ENCODE measurements at regions not wholly inside any gene's neighbourhood (a gene's known extent, or its start where the extent isn't known, plus 50 kb on each side); places are given as distances from the start of the nearest gene placed in this dataset.

- TF ChIP-seq CTCF (IDR thresholded peaks at IDR 0.05) (no peak), EP300 (IDR thresholded peaks at IDR 0.05) (no peak), POLR2AphosphoS5 (IDR thresholded peaks at IDR 0.05) (no peak), POLR2A (IDR thresholded peaks at IDR 0.05; ENCODE audit: low read depth) (no peak)
Observed at GRCh38 chr4:33296876-33297455, 2576.8 kb downstream of the PCDH7 start.
